ENCODE measurements at regions not wholly inside any gene's neighbourhood (a gene's known extent, or its start where the extent isn't known, plus 50 kb on each side); places are given as distances from the start of the nearest gene placed in this dataset.
"Not testable (repeated sequence)": the region's sequence is repeated elsewhere in the genome, so short reads cannot be mapped to it uniquely, and the experiment has no call there.

DNA sequence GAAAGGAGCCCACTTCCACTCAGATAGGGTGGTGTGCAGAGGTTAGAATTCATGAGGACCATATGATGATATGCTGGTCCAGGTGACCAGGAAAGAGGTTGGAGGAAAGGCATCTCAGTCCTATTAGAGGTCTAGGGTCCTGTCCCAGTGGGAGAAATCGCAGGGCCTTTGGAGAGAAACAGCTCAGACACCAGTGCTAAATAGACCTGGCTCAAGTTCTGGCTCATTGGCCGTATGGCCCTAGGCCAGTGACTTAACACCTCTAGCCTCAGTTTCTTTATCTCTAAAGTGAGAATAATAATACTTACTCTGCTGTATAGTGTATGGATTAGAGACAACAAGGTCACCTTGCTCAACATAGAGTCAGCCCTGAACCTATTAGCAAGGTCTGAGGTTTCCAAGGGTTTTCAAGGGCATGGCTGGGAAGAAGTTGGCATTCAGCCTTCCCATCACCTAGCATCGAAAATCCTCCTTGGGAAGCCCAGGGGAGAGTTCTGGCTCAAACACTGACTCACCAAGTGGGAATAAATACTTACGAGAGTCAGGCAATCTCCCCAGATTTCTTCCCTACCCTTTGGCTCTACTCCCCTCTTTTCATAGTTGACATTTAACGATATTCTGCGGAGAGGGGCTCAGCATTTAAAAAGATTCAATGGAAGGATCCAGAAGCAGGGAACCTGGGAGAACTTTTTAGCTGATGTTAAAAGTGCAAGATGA lies 473.1 kb upstream of the PODXL start:
- DNase-seq = no peak

DNA sequence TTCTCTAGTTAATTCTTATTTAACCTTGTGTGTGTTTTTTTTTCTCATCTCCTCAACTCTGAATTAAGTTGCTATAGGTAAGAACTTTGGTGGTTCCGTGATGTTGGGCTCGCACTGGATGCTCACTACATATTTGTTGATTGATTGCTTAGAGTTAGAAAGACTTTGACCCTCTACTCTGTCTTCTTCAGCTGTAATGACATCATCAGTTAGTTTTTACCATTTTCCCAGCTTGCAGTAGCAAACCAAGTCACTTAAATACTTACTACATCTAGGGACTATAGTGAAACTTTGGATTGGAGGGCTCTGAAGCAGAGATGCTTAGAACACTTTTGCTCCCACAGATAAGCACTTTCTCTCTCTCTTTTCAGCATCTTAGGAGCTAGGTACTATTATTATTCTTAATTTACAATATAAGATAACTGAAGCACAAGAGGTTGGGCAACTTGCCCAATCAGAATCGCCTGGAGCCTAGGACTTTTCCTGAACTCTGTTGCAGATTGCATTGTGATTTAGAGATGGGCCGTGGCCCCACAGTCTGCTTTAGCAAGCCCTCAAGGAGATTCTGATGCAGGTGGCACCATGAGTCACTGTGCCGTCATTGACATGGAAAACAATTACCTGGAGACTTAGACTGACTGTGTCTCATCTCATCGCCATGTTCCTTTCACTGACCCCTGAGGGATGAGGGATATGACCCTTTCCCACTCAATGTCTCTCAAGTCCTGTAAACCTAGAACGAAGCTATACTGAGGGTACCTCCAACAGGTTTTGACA lies 471.9 kb upstream of the PODXL start:
- DNase-seq = no peak

DNA sequence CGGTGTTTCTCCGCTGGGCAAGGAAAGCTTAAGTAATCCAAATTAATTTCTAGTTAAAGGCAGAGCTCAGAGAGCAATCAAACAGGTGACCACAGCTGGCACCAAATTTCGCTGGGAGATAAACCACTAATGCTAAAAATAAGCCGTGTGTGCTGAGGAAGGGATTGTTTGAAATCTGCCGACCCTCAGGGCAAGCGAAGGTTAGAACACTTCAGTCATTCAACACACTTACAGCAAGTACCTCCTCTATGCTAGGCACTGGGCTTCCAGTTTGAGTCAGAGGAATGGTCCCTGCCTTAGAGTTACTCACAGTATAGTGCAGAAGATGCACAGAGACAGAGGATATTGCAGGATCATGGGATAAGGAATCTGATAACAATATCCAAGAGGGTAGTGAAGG lies 467.9 kb upstream of the PODXL start:
- DNase-seq = no peak

DNA sequence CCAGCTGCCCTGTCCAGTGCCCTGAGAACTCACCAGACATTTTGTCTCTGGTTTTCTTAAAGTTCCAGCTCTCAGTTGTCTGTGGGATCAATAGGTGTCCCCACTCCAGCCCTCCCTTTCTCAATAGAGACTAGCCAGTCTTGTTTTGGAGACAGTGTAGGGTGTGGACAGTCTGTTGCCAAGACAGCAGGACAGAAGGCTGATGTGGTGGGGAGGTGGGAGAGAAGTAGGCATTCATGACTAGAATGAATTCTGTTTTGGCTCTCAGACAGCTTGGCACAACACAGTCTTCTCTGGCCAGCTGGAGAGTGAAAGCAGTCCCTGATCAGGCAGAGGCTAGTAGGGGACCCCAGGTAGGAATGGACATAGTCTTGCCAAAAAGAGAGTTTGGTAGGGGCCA lies 467.0 kb upstream of the PODXL start:
- no peak for DNase-seq

DNA sequence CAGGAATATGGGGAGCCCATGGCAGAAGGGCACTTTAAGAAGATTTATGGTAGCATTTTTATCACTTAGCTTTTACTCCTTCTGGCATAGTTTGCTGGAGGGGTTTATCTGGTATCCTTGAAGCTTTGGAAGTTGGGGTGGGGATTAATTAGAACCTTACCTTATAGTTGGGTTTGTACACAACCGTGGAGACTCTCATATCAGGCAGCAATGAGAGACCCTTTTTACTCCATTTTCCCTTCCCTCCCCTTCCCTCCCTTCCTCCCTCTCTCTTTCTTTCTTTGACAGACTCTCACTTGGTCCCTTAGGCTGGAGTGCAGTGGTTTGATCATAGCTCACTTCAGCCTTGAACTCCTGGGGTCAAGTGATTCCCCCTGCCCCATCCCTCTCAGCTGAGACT lies 465.8 kb upstream of the PODXL start:
- DNase-seq = no peak

DNA sequence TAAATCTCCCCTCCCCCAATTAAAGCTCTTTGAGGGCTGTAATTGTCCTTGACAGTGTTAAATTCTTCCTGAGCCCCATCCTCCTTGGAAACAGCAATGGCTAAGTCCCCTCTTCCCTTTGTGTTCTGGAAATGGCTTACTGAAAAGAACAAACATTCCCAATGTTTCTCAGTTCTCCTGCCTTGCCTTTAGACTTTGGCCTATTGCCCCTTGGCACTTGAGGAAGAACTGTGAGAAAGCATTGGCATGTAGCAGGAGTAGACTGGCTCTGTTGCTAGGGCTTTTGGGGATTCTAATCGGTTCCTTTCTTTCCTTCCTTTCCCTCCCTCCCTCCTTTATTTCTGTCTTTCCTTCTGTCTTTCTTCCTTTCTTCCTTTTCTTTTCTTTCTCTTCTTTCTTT lies 463.3 kb upstream of the PODXL start:
- DNase-seq = no peak

DNA sequence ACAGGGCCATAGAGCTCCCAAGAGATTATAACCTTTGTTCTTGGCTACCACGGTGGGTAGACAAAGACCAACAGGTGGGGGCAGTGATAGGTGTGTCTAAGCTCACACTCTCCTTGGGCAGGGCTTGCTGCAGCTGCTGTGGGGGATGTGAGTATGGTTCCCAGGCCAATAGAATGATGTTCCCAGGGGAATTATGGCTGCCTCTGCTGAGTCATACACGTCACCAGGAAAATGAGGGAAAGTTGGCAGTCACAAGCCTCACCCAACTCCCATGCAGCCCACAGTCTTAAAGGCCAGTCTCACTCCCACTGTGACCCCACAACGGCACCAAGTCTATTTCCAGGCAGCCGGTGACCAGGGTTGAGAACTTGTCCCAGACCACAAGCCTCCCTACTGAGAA lies 453.4 kb upstream of the PODXL start:
- DNase-seq = no peak

DNA sequence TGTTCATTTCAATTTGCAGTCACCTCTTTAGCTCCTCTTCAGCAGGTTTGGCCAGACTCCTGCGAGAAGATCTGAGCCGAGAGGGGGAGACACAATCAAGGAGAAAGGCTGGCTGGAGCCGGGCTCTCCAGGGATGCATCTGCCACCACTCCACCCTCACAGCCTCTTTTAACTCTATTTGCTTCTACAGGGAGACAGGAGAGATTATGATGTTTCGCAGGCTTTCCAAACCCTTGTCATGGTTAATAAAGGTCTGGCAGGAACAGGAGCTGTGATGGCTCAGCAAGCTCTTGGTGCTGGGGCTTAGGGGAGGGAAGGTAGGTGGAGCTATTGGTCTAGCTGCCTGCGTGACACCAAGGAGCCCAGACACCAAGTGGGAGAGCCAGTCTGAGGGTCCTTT lies 448.1 kb upstream of the PODXL start:
- DNase-seq = no peak

DNA sequence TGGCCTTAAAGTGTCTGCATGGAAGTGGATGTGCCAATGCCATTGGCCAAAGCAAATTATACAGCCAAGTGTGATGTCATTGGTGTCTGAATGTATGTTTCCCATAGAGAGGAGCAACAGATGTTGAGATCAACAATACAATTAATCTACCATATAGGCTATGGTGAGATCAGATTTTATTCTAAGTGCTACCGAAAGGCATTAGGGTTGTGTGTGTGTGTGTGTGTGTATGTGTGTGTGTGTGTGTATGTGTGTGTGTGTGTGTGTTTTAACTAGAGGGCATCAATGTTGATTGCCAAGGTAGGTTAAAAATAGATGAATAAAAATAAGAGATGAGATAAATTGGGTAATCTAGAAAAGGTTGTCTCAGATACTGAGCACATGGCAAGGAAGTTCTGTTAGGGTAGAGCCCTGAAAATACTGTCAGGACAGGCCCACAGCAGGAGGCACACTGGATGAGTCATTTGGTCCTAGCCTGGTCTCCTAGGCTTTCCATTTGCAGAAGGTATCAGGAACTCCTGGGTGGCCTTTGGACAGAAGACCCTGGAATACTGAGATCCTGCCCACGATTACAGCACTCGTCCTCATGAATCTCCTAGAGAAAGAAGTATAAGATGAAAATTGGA lies 446.0 kb upstream of the PODXL start:
- DNase-seq = no peak

DNA sequence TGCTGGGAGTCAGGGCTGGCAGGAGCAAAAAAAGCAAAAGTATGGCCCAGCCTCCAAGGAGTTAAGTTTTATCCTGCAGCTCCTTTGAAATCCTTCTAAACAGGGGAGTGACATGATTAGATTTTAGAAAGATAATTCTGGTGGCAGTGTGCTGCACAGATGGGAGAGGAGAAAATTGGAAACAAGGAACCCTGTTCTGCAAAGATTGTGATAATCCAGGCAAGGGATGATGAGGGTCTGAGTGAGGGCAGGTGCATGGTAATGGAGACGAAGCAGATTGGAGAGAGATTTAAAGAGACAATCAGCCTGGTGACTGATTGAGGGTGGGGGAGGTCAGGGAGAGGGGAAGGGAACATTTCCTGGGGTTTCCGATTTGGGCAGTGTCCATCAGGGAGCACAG lies 444.7 kb upstream of the PODXL start:
- no peak for DNase-seq

DNA sequence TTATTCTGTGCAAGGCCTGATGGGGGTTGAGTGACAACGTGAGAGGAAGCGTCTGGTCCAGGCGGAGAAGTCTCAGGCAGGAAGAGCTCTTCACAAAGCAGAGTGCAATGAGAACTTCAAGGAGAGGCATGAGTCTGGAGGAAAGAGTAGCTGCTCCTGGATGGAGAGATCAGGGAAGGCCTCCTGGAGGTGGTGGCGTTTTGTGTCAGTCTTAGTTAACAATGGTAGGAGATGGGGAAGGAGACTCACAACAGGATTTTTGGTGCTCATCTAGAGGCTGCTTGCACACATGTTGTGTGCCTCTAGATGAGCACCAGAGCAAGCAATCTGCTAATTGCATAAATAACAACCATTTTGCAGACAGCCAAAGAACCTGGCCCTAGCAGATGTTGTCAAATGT lies 442.8 kb upstream of the PODXL start:
- DNase-seq = no peak

DNA sequence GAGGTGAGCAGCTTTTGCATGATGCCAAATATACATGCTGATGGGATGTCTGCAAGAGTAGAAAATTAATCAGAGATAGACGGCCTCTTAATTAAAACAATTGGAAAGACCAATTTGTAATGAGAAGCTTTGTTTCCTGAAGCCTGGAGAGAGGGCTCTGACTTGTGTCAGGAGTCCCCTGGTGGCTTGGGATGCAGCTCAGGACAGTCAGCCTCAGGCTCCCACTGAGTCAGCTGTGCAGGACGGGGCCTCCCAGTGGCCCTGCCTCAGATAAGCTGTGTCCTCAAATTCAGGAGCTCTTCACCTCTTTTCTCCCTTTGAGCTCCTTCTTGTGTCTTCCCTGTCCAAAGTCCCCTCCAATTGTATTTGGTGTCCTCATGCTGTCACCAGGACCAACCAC lies 438.9 kb upstream of the PODXL start:
- DNase-seq = no peak

DNA sequence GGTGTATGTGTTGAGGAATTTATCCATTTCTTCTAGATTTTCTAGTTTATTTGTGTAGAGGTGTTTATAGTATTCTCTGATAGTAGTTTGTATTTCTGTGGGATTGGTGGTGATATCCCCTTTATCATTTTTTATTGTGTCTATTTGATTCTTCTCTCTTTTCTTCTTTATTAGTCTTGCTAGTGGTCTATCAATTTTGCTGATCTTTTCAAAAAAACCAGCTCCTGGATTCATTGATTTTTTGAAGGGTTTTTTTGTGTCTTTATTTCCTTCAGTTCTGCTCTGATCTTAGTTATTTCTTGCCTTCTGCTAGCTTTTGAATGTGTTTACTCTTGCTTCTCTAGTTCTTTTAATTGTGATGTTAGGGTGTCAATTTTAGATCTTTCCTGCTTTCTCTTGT lies 424.6 kb upstream of the PODXL start:
- not testable (repeated sequence) for DNase-seq

DNA sequence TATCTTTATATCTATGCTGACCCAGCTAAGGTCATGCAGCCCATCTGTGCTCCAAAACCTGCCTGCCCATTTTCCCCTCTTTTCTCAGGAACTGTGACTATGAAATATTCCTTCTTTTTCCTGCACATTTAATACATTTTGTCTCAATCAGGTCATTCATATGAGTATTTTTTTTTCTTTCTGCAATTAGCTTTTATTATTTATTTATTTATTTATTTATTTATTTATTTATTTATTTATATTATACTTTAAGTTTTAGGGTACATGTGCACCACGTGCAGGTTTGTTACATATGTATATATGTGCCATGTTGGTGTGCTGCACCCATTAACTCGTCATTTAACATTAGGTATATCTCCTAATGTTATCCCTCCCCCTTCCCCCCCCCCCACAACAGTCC lies 421.7 kb upstream of the PODXL start:
- DNase-seq = not testable (repeated sequence)

DNA sequence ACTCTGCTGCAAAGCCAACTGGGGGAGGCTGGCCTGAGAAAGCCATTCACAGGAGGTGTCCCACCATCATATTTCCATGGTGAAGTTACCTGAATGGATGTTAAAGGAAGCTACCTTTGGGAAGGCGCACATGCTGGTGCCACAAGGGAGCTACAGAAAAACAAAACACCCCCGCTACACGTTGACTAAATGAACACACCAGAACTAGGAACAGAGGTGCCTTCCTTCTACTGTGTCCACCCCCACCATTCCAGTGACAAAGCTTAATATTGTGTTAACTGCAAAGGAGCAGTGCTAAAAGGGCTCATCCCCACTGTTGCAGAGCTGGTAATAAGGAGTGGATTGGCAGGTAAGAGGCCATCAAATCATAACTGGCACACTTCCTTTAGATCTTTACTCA lies 420.0 kb upstream of the PODXL start:
- DNase-seq = no peak

DNA sequence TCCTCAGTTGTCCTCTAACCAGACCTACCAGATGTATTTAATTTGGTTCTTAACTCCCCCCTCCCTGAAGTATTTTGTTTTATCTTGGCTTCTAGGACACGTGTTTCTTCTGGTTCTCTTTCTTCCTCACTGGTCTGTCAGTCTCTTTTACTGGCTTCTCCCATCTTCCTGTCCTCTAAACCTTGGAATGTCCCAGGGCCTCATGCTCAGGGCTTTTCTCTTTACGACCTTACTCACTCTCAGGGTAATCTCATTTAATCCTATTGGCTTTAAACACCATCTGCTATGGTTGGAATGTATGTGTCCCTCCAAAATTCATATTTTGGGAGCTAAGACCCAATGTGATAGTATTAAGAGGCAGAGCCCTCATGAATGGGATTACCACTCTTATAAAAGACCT lies 418.2 kb upstream of the PODXL start:
- no peak for DNase-seq

DNA sequence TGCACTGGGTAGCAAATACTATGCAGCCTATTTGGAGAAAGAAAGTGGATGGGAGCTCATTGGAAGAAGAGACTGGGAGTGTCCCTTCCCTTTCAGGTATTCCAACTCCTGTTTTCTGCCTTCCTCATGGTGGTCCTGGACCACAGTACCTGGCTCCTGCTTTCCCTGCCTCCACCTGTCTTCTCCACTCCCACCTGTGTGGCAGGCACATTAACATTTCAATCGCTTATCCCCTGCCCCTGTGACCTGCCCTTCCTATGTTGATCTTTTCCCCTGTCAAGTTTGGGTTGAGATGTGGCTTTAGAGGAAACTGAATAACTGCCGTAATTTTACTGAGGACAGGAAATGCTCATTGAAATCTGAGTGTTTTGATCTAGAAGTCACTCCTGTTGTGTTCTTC lies 415.8 kb upstream of the PODXL start:
- DNase-seq = no peak

DNA sequence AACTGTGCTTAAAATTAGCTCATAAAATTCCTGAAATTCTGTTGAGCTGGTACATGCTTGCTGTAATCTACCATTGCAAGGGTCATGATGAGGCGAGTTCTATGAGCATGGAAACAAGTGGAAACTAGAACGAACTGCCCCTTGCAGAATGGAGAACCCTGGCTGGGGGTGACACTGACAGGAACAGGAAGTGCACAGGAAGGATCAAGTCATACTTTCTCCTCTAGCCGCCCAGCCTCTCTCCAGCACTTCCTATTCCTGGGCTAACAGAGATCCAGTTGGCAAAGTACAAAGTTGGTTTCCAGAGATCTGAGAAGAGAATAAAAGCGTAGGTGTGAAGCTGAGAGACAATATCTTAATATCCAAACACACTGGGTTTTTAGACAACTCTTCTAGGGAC lies 414.2 kb upstream of the PODXL start:
- no peak for DNase-seq

DNA sequence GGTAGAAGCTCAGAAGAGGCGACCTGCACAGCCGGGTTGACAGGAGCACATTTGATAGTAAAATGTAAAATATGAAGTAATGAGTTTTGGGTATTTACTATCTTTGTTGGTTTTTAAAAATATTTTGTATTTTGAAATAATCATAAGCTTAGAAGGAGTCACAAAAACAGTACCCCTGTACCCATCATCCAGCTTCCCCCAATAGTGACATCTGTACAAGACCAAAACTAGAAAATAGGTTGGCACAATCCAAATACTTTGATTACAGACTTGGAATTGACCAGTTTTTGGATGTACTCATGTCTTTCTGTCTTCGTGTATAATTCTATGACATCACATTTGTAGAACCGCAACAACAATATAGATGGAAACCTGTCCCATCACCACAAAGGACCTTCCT lies 413.1 kb upstream of the PODXL start:
- no peak for DNase-seq

DNA sequence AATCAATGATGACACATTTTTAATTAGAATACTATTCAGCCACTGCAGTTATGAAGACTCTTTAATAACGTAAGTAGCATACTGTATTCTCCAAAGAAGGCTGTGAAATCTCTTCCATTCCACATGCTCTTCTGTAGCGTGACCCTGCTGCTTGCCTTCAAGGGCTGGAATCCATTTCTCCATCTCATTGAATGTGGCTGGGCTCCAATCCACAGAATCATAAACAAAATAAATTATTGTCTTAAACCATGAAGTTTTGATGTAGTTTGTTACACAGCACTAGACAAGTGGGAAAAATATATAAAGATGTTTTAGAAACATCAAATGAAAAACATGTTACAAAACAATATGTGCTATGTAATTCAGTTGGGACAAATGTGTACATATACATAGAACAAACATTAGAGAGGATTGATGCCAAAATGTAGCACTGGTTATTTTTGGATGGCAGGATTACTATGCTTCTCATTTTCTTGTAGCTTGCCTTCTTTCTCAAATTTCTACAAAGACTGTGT lies 410.8 kb upstream of the PODXL start:
- DNase-seq = no peak

DNA sequence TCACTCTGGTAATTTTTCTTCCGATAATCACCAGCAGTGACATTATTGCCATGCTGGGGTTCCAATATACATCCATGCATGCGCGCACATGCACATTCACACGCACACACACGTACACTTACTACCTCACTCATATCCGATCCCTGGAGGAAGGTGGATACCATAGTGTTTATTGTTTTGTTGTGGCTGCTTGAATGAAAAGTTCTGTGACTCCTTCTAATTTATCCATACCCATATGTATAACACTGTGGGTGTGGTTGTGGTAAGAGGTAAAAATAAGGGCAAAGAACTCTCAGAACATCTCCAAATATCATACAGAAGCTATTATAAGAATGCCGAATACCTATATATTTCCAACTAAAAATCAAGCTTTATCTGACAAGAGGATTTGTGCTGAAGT lies 407.8 kb upstream of the PODXL start:
- DNase-seq = no peak

DNA sequence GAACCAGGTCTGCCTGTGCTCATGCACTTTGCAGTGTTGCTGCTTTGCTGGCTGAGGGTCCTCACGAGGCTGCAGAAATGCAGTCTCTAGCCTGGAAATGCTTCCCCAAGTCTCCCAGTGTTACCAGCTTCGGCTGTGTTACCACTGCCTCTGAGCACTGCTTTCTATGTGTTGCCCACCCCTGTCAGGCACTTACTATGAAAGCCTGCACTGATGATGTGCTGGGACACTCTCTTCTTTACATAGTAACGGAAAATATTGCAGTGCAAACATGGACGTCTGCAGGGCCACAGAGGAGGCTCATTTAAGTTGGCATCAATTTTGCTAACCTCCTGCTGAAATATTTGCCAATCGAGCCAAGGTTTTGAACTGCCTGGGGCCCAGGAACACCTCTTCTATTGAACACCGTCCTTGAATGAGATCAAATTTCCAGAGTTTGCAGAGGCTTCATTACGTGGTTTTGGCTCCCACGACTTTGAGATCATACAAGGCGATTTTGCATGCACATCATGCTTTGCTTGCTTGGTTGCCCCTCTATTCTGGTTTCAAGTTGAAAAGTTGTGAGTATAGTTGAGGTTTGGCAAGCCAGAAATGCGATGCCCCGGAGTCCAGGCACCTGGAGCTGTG lies 404.7 kb upstream of the PODXL start:
- no peak for DNase-seq

DNA sequence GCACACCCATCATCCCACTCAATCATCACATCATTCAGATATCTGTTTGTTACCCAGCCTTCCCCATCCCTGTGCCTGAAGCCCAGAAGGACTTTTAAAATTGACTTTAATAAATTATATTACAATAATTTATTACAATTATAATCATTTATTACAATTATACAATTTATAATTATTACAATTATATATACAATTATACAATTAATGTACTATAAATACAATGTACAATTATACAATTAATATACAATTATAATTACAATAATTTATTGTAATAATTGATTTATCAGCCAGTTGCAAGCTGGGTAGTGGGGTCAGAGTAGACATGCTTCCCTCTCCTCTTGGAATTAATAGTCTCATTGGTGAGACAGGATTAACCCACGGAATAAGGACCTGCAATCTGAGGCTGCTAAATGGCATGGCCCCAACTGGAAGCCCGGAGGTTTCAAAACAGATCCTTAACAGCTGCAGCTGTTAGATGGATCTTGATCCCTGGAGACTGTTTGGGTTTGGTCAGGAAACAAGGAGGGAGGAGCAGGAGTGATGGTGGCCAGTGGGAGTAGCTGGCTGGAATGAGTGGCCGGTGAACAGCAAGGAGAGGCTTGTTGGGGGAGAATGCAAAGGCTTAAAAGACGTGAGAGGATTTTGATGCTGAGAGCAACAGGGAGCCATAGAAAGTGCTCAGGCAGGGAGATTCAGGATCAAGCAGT lies 402.8 kb upstream of the PODXL start:
- DNase-seq = no peak

Data from femur (tissue), 1 donor.